ENCODE measurements at regions not wholly inside any gene's neighbourhood (a gene's known extent, or its start where the extent isn't known, plus 50 kb on each side); places are given as distances from the start of the nearest gene placed in this dataset.

DNA sequence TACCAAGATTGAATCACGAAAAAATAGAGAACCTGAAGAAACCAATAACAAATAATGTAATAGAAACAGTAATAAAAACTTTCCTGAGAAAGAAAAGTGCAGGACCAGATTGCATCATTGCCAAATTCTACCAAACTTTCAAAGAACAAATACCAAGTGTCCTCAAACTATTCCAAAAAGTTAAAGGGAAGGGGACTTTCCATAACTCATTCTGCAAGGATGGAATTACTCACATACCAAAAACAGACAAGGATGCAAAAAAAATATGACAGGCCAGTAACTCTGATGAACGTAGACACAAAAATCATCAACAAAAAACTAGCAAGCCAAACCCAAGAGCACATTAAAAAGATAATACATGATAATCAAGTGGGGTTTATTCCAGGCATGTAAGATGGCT lies 172.3 kb upstream of the SLC35G4 start:
- intact Hi-C loops (cut with micrococcal nuclease; ENCODE audit: unreplicated experiment) = no loop called here
- ChIA-PET POLR2A (no interaction called here), CTCF (ENCODE audit: low intra/inter-chr PET ratio, low total read pairs) (no interaction called here)
- in situ Hi-C loops (cut with HindIII; ENCODE audit: extremely low pct_ligation_motif_present, low pct_unique_long_range_greater_than_20kb) = no loop called here
- ATAC-seq (no peak), FAIRE-seq (no peak), DNase-seq (ENCODE audit: low spot score) (no peak)
- Histone ChIP-seq H3K4me3 (replicated peaks in 1 of 3; ENCODE audit: insufficient read depth in 1 of 3, low read depth in 2 of 3, low read length in 3 of 3) (no peak overlapping the region), H3K36me3 (replicated peaks in 1 of 2; ENCODE audit: control insufficient read depth in 1 of 2, insufficient read depth in 2 of 2, low read length in 2 of 2) (no peaks in the 10 kb centered on the region), H4K20me1 (ENCODE audit: insufficient read depth, low read length) (no peaks in the 10 kb centered on the region), H3K27me3 (ENCODE audit: control insufficient read depth in 1 of 2, insufficient read depth in 2 of 2, low read length in 2 of 2) (no peaks in the 10 kb centered on the region), H3K27ac (ENCODE audit: extremely low read length, insufficient read depth, low read length) (no peak overlapping the region), H2AFZ (ENCODE audit: low read length) (no peak overlapping the region), H3K4me1 (ENCODE audit: insufficient read depth, low read length) (no peaks in the 10 kb centered on the region), H3K4me2 (ENCODE audit: low read depth, low read length) (no peak overlapping the region), H3K79me2 (ENCODE audit: insufficient read depth, low read length) (no peaks in the 10 kb centered on the region), H3K9me3 (ENCODE audit: low read length) (no peaks in the 10 kb centered on the region), H3K9ac (ENCODE audit: insufficient read depth, low read depth, low read length) (no peak overlapping the region)
- 5% methylated on average over 2 of the region's 2 CpGs for WGBS (ENCODE audit: low lambda C conversion rate)
- no TSS peak for BruUV-seq (replicated peaks)
- TF ChIP-seq ZBTB33 (CRISPR knock-in tag; IDR thresholded peaks at IDR 0.05) (no peak), ZNF674 (CRISPR knock-in tag; IDR thresholded peaks at IDR 0.05; ENCODE audit: low read depth) (no peak), HDAC2 (CRISPR knock-in tag; IDR thresholded peaks at IDR 0.05) (no peak), ZNF883 (CRISPR knock-in tag; IDR thresholded peaks at IDR 0.05; ENCODE audit: not compliant biosample characterization) (no peak), SRSF4 (IDR thresholded peaks at IDR 0.05; ENCODE audit: low read depth, low read length, poor library complexity, severe bottlenecking) (no peak), ZFP90 (CRISPR knock-in tag; IDR thresholded peaks at IDR 0.05; ENCODE audit: borderline replicate concordance) (no peak), PRMT3 (CRISPR knock-in tag; IDR thresholded peaks at IDR 0.05; ENCODE audit: borderline replicate concordance, low read depth) (no peak), REPIN1 (CRISPR knock-in tag; IDR thresholded peaks at IDR 0.05; ENCODE audit: borderline replicate concordance, low read depth) (no peak), UBTF (CRISPR knock-in tag; IDR thresholded peaks at IDR 0.05) (no peak), ADNP (CRISPR knock-in tag; IDR thresholded peaks at IDR 0.05) (no peak)
- TF ChIP-seq, protein P1, sequence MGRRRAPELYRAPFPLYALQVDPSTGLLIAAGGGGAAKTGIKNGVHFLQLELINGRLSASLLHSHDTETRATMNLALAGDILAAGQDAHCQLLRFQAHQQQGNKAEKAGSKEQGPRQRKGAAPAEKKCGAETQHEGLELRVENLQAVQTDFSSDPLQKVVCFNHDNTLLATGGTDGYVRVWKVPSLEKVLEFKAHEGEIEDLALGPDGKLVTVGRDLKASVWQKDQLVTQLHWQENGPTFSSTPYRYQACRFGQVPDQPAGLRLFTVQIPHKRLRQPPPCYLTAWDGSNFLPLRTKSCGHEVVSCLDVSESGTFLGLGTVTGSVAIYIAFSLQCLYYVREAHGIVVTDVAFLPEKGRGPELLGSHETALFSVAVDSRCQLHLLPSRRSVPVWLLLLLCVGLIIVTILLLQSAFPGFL (CRISPR knock-in tag; IDR thresholded peaks at IDR 0.05) = no peak
- TF ChIP-seq, protein P2, sequence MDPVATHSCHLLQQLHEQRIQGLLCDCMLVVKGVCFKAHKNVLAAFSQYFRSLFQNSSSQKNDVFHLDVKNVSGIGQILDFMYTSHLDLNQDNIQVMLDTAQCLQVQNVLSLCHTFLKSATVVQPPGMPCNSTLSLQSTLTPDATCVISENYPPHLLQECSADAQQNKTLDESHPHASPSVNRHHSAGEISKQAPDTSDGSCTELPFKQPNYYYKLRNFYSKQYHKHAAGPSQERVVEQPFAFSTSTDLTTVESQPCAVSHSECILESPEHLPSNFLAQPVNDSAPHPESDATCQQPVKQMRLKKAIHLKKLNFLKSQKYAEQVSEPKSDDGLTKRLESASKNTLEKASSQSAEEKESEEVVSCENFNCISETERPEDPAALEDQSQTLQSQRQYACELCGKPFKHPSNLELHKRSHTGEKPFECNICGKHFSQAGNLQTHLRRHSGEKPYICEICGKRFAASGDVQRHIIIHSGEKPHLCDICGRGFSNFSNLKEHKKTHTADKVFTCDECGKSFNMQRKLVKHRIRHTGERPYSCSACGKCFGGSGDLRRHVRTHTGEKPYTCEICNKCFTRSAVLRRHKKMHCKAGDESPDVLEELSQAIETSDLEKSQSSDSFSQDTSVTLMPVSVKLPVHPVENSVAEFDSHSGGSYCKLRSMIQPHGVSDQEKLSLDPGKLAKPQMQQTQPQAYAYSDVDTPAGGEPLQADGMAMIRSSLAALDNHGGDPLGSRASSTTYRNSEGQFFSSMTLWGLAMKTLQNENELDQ (CRISPR knock-in tag; IDR thresholded peaks at IDR 0.05; ENCODE audit: borderline replicate concordance) = no peak
- TF ChIP-seq, protein P3, sequence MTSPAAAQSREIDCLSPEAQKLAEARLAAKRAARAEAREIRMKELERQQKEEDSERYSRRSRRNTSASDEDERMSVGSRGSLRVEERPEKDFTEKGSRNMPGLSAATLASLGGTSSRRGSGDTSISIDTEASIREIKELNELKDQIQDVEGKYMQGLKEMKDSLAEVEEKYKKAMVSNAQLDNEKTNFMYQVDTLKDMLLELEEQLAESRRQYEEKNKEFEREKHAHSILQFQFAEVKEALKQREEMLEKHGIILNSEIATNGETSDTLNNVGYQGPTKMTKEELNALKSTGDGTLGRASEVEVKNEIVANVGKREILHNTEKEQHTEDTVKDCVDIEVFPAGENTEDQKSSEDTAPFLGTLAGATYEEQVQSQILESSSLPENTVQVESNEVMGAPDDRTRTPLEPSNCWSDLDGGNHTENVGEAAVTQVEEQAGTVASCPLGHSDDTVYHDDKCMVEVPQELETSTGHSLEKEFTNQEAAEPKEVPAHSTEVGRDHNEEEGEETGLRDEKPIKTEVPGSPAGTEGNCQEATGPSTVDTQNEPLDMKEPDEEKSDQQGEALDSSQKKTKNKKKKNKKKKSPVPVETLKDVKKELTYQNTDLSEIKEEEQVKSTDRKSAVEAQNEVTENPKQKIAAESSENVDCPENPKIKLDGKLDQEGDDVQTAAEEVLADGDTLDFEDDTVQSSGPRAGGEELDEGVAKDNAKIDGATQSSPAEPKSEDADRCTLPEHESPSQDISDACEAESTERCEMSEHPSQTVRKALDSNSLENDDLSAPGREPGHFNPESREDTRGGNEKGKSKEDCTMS (CRISPR knock-in tag; conservative IDR thresholded peaks at IDR 0.05) = no peak
